ENCODE measurements at regions not wholly inside any gene's neighbourhood (a gene's known extent, or its start where the extent isn't known, plus 50 kb on each side); places are given as distances from the start of the nearest gene placed in this dataset.

DNA sequence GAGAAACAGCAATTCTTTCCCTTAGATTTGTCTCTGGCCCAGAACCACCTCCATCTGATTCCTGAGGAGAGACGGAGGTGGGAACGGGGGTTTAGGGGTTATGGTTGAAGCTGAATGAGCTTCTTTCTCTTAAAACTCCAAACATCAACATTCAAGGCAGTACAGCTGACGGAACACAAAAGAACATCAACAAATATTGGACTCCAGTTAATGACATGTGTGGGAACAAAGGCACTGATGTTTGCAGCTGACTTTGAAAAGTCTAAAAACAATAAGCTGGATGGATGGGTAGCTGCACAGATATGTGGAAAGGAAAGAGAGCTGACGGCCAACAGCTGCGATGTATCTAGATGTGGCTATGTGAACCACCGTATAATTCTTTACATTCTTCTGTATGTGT is 256.5 kb downstream of the SOD2 start:
- TF ChIP-seq CTCF (IDR thresholded peaks at IDR 0.05 in 8 of 11, conservative IDR thresholded peaks at IDR 0.05 in 3 of 11) = no peak
- no peak for TF ChIP-seq POLR2A (IDR thresholded peaks at IDR 0.05)

Data from spleen (tissue), 7 donors.